Skin epidermis (tissue), 12 donors: ENCODE measurements at regions not wholly inside any gene's neighbourhood (a gene's known extent, or its start where the extent isn't known, plus 50 kb on each side); places are given as distances from the start of the nearest gene placed in this dataset.
"Not testable (repeated sequence)": the region's sequence is repeated elsewhere in the genome, so short reads cannot be mapped to it uniquely, and the experiment has no call there.

Experiments used
- H3K27ac ChIP-seq, 21 experiments: fragments of 200-600 bp; sonication (generic) in 11 of 21; one replicate each; pipeline ENCODE4 v1.5.0; 2020; ENCODE audit warnings: mild to moderate bottlenecking in 3 of 21, inconsistent platforms in 2 of 21, moderate library complexity in 2 of 21
- H3K4me3 ChIP-seq, 7 experiments: fragments of 200-600 bp; sonication (generic) in 2 of 7; one replicate each; pipeline ENCODE4 v1.5.0; 2020; ENCODE audit warnings: inconsistent platforms in 2 of 7, mild to moderate bottlenecking in 2 of 7, moderate library complexity in 1 of 7

- H3K27ac ChIP-seq: no peak overlapping the region
- H3K4me3 ChIP-seq: no peak overlapping the region
Observed at GRCh38 chr7:48992816-48993215, 68.5 kb downstream of the CDC14C start.

- H3K4me3 ChIP-seq: no peak overlapping the region
- no peak overlapping the region for H3K27ac ChIP-seq
Observed at GRCh38 chr7:49001610-49002033, 77.3 kb downstream of the CDC14C start.

- no peak overlapping the region for H3K4me3 ChIP-seq
- H3K27ac ChIP-seq: no peak overlapping the region
Observed at GRCh38 chr7:49010717-49011116, 86.4 kb downstream of the CDC14C start.

- Histone ChIP-seq H3K27ac (no peak overlapping the region), H3K4me3 (no peak overlapping the region)
Observed at GRCh38 chr7:49014870-49015269, 90.5 kb downstream of the CDC14C start.

GRCh38 chr7:49020145-49020544 is 95.8 kb downstream of the CDC14C start:
- H3K4me3 ChIP-seq: no peak overlapping the region
- no peak overlapping the region for H3K27ac ChIP-seq

- no peak overlapping the region for H3K4me3 ChIP-seq
Observed at GRCh38 chr7:49022448-49022847, 98.1 kb downstream of the CDC14C start.

GRCh38 chr7:49023345-49024328 is 99.3 kb downstream of the CDC14C start:
- no peak overlapping the region for H3K27ac ChIP-seq
- H3K4me3 ChIP-seq: no peak overlapping the region

More at GRCh38 chr7:49022448-49022847, 98.1 kb downstream of the CDC14C start:
- no peak overlapping the region for H3K27ac ChIP-seq

- no peak overlapping the region for H3K27ac ChIP-seq
- no peak overlapping the region for H3K4me3 ChIP-seq
Observed at GRCh38 chr7:49030221-49030620, 105.9 kb downstream of the CDC14C start.

GRCh38 chr7:49033140-49033539 is 108.8 kb downstream of the CDC14C start:
- H3K27ac ChIP-seq, H3K4me3 ChIP-seq: not testable (repeated sequence)

- Histone ChIP-seq H3K4me3 (no peak overlapping the region), H3K27ac (no peak overlapping the region)
Observed at GRCh38 chr7:49037346-49038210, 113.2 kb downstream of the CDC14C start.

- H3K27ac ChIP-seq: no peak overlapping the region
- H3K4me3 ChIP-seq: no peak overlapping the region
Observed at GRCh38 chr7:49038821-49039358, 114.5 kb downstream of the CDC14C start.

- Histone ChIP-seq H3K4me3 (no peak overlapping the region), H3K27ac (no peak overlapping the region)
Observed at GRCh38 chr7:49060743-49061142, 136.4 kb downstream of the CDC14C start.

GRCh38 chr7:49074538-49074937 is 150.2 kb downstream of the CDC14C start:
- no peak overlapping the region for H3K27ac ChIP-seq

GRCh38 chr7:49080896-49081475 is 156.6 kb downstream of the CDC14C start:
- Histone ChIP-seq H3K4me3 (no peak overlapping the region), H3K27ac (no peak overlapping the region)

More at GRCh38 chr7:49074538-49074937, 150.2 kb downstream of the CDC14C start:
- no peak overlapping the region for H3K4me3 ChIP-seq

- Histone ChIP-seq H3K4me3 (no peak overlapping the region), H3K27ac (no peak overlapping the region)
Observed at GRCh38 chr7:49088017-49088416, 163.7 kb downstream of the CDC14C start.

GRCh38 chr7:49089717-49090116 is 165.4 kb downstream of the CDC14C start:
- Histone ChIP-seq H3K27ac (no peak overlapping the region), H3K4me3 (no peak overlapping the region)

- H3K4me3 ChIP-seq: no peak overlapping the region
- H3K27ac ChIP-seq: no peak overlapping the region
Observed at GRCh38 chr7:49091089-49091488, 166.7 kb downstream of the CDC14C start.

- Histone ChIP-seq H3K4me3 (no peak overlapping the region), H3K27ac (no peak overlapping the region)
Observed at GRCh38 chr7:49091519-49091918, 167.2 kb downstream of the CDC14C start.

GRCh38 chr7:49093218-49093617 is 168.9 kb downstream of the CDC14C start:
- Histone ChIP-seq H3K27ac (no peak overlapping the region), H3K4me3 (no peak overlapping the region)

GRCh38 chr7:49094866-49095265 is 170.5 kb downstream of the CDC14C start:
- no peak overlapping the region for H3K4me3 ChIP-seq
- no peak overlapping the region for H3K27ac ChIP-seq
